DND-41 (cell line): ENCODE measurements at regions not wholly inside any gene's neighbourhood (a gene's known extent, or its start where the extent isn't known, plus 50 kb on each side); places are given as distances from the start of the nearest gene placed in this dataset.

Source experiments
- ATAC-seq: fragments of 200-7000 bp; cut with Tn5 transposase; 3 replicates; pipeline ENCODE4 v1.9.1; 2021; ENCODE audit warnings: low read depth; ENCODE audit not compliant: insufficient read depth
- DNase-seq: peaks from one replicate; pipeline ENCODE4 v3.0.0-alpha.2; 2020
- H2AFZ ChIP-seq: 2 replicates; pipeline ENCODE4 v1.6.0; 2012; ENCODE audit warnings: low read depth, low read length
- H3K27ac ChIP-seq: 2 replicates; pipeline ENCODE4 v1.5.1; 2012; ENCODE audit warnings: low read length, inconsistent platforms
- H3K27me3 ChIP-seq: fragments of 200-600 bp; sonication (generic); 2 replicates; pipeline ENCODE4 v1.6.0; 2012; ENCODE audit warnings: low read length, mild to moderate bottlenecking, inconsistent platforms; ENCODE audit not compliant: insufficient read depth, poor library complexity
- H3K36me3 ChIP-seq: 2 replicates; pipeline ENCODE4 v1.5.1; 2012; ENCODE audit warnings: low read length, inconsistent platforms; ENCODE audit not compliant: insufficient read depth
- H3K4me1 ChIP-seq: 2 replicates; pipeline ENCODE4 v1.5.1; 2012; ENCODE audit warnings: mild to moderate bottlenecking, low read length; ENCODE audit not compliant: insufficient read depth
- H3K4me2 ChIP-seq: 2 replicates; pipeline ENCODE4 v1.6.0; 2012; ENCODE audit warnings: mild to moderate bottlenecking, moderate library complexity, low read length, inconsistent platforms; ENCODE audit not compliant: insufficient read depth
- H3K4me3 ChIP-seq, 2 experiments: fragments of 200-600 bp in 1 of 2; shearing (Covaris generic) in 1 of 2; 2 replicates each; pipeline ENCODE4 v1.5.1; 2012 to 2016; ENCODE audit warnings: inconsistent platforms in 2 of 2, low read length in 2 of 2, mild to moderate bottlenecking in 2 of 2, low read depth in 1 of 2, moderate library complexity in 1 of 2
- H3K79me2 ChIP-seq: 2 replicates; pipeline ENCODE4 v1.6.0; 2012; ENCODE audit warnings: low read length, inconsistent platforms; ENCODE audit not compliant: insufficient read depth
- H3K9ac ChIP-seq: 2 replicates; pipeline ENCODE4 v1.6.0; 2012; ENCODE audit warnings: low read depth, mild to moderate bottlenecking, inconsistent platforms, low read length, moderate library complexity
- H3K9me3 ChIP-seq: 2 replicates; pipeline ENCODE4 v1.5.1; 2012; ENCODE audit warnings: low read length, moderate library complexity, mild to moderate bottlenecking, inconsistent platforms; ENCODE audit not compliant: insufficient read depth, severe bottlenecking
- H4K20me1 ChIP-seq: 2 replicates; pipeline ENCODE4 v1.6.0; 2012; ENCODE audit warnings: low read length; ENCODE audit not compliant: insufficient read depth
- CTCF ChIP-seq: IDR thresholded peaks from 2 replicates; pipeline ENCODE4 v1.5.1; 2012; ENCODE audit warnings: borderline replicate concordance, low read length, moderate library complexity, mild to moderate bottlenecking; ENCODE audit not compliant: poor library complexity, severe bottlenecking; ENCODE audit errors: extremely low read depth
- EZH2 ChIP-seq: IDR thresholded peaks from 3 replicates; pipeline ENCODE4 v1.6.1; 2012; ENCODE audit warnings: borderline replicate concordance, low read depth, mild to moderate bottlenecking, moderate library complexity, low read length, inconsistent platforms; ENCODE audit not compliant: severe bottlenecking

DNA sequence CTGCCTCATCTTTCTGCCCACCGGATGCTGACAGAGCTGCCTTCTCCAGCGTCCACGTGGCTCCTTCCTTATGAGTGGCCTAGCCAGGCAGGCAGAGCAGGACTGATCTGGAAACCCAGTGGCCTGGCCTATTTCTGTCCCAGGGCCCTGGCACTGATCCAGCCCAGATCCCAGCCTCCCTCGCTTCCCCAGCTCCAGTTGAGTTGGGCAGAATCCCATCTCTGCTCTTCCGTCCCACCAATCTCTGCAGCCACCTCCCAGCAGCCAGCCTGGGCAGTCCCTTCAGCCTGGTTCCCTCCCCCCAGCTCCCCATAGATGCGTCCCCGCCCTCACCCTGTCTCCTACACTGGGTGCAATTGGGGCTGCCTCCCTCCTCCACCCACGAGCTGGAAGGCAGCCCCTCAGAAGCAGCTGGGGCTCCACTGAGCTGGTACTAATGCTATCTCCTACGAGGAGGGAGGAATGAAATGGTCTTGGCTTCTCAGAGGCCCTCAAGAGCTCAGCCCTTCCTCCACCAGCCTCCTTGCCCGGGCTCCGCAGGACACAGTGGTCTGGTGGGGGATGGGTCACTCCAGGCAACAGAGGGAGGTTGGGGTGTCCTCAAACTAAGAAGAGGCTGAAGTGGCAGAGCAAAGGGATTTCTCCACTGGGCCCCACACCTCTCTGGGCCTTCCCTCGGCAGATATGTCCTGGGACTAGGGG, 94.2 kb downstream of the PJA1 start:
- H3K4me3 ChIP-seq = no peak overlapping the region
- H3K27ac ChIP-seq = no peak overlapping the region
- no peak for DNase-seq
- TF ChIP-seq EZH2 = no peak
- TF ChIP-seq CTCF = no peak
- H3K4me1 ChIP-seq = no peaks in the 10 kb centered on the region
- H3K9me3 ChIP-seq = no peaks in the 10 kb centered on the region
- no peak overlapping the region for H3K4me2 ChIP-seq
- ATAC-seq = no peak
- no peaks in the 10 kb centered on the region for H3K36me3 ChIP-seq
- no peak overlapping the region for H2AFZ ChIP-seq
- H3K79me2 ChIP-seq = no peaks in the 10 kb centered on the region
- H3K27me3 ChIP-seq = no peaks in the 10 kb centered on the region
- H4K20me1 ChIP-seq = no peaks in the 10 kb centered on the region
- no peak overlapping the region for H3K9ac ChIP-seq

DNA sequence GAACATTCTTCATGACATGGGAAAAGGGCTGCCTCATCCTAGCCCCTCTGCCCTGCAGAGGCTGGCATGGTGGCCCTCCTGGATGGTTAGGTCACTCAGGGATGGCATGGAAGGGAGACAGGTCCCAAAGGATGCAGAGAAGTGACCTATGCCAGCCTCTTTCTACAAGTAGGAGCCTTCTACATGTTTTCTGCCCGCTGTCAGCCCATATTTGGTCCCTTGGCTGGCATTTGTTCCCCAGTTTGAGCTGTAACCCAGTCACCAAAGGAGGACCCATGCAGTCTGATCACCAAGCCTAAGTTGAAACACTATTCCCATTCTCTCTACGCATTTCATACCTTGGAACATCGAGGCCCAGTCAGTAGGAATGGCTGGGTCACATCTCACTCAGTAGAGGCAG, 95.4 kb downstream of the PJA1 start:
- H4K20me1 ChIP-seq = no peaks in the 10 kb centered on the region
- H3K27ac ChIP-seq = no peak overlapping the region
- no peaks in the 10 kb centered on the region for H3K27me3 ChIP-seq
- H3K9me3 ChIP-seq = no peaks in the 10 kb centered on the region
- DNase-seq (no peak), ATAC-seq (no peak)
- TF ChIP-seq EZH2 = no peak
- no peak for TF ChIP-seq CTCF
- no peaks in the 10 kb centered on the region for H3K79me2 ChIP-seq
- H3K36me3 ChIP-seq = no peaks in the 10 kb centered on the region
- no peak overlapping the region for H3K4me3 ChIP-seq
- no peak overlapping the region for H3K4me2 ChIP-seq
- no peak overlapping the region for H3K9ac ChIP-seq
- no peaks in the 10 kb centered on the region for H3K4me1 ChIP-seq
- no peak overlapping the region for H2AFZ ChIP-seq

GRCh38 chrX:69069086-69069445, 96.2 kb downstream of the PJA1 start:
- ATAC-seq = no peak
- no peaks in the 10 kb centered on the region for H3K79me2 ChIP-seq
- H3K4me1 ChIP-seq = no peaks in the 10 kb centered on the region
- no peak for DNase-seq
- H3K9ac ChIP-seq = no peak overlapping the region
- H3K27me3 ChIP-seq = no peaks in the 10 kb centered on the region
- H3K36me3 ChIP-seq = no peaks in the 10 kb centered on the region
- H4K20me1 ChIP-seq = no peaks in the 10 kb centered on the region
- no peak overlapping the region for H3K27ac ChIP-seq
- H2AFZ ChIP-seq = no peak overlapping the region
- H3K9me3 ChIP-seq = no peaks in the 10 kb centered on the region
- no peak overlapping the region for H3K4me2 ChIP-seq
- TF ChIP-seq EZH2 (no peak), CTCF (no peak)
- H3K4me3 ChIP-seq = no peak overlapping the region
